GM12865 (cell line): ENCODE measurements at regions not wholly inside any gene's neighbourhood (a gene's known extent, or its start where the extent isn't known, plus 50 kb on each side); places are given as distances from the start of the nearest gene placed in this dataset.

Source experiments
- DNase-seq: peaks from one replicate; pipeline ENCODE4 v3.0.0; 2010; ENCODE audit warnings: low read depth
- H3K4me3 ChIP-seq: 2 replicates; pipeline ENCODE4 v1.5.1; 2011; ENCODE audit warnings: mild to moderate bottlenecking, low read depth, low read length, control low read depth
- TF ChIP-seq, protein P1 (sequence below): IDR thresholded peaks from 2 replicates; pipeline ENCODE4 v1.5.1; 2011; ENCODE audit warnings: low read length, control low read depth, low read depth, inconsistent platforms; ENCODE audit not compliant: insufficient read depth; ENCODE audit errors: missing control alignments

DNA sequence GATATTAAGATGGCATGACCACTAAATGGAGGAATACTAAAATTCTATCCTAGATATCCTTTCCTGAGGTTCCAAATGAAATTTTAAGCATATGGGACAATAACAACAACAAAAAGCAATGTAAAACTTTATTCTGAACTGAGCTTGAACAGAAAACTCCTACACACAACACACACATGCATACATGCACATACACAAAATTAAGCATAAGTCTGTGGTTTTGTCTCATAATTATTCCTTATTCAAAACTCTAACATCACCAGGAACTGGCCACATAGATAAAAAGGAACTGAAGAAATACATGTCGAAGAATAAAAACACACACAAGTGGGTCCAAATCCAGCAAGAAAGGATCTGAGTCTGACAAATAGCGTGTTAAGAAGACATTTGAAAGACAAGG, 168.0 kb downstream of the COX18 start:
- TF ChIP-seq, protein P1, sequence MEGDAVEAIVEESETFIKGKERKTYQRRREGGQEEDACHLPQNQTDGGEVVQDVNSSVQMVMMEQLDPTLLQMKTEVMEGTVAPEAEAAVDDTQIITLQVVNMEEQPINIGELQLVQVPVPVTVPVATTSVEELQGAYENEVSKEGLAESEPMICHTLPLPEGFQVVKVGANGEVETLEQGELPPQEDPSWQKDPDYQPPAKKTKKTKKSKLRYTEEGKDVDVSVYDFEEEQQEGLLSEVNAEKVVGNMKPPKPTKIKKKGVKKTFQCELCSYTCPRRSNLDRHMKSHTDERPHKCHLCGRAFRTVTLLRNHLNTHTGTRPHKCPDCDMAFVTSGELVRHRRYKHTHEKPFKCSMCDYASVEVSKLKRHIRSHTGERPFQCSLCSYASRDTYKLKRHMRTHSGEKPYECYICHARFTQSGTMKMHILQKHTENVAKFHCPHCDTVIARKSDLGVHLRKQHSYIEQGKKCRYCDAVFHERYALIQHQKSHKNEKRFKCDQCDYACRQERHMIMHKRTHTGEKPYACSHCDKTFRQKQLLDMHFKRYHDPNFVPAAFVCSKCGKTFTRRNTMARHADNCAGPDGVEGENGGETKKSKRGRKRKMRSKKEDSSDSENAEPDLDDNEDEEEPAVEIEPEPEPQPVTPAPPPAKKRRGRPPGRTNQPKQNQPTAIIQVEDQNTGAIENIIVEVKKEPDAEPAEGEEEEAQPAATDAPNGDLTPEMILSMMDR = no peak
- H3K4me3 ChIP-seq = no peak overlapping the region

DNA sequence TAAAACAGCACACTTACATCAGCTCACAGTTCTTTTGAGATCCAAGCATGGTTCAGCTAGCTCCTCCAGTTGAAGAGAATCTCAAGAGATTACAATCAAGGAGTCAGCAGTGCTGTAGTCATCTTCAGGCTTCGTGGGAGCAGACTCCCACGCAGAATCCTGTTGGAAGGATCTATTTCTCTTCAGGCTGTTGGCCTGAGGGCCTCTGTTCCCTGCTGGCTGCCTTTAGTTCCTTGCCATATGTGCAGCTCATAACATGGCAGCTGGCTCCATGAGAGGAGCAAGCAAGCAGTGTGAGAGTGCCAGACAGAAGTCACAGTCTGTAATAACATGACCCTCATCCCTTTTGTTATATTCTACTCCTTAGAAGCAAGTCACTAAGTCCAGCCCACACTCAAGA, 168.6 kb downstream of the COX18 start:
- TF ChIP-seq, protein P1 = no peak
- DNase-seq = no peak
- H3K4me3 ChIP-seq = no peak overlapping the region

More for the DNA sequence above, 168.0 kb downstream of the COX18 start:
- no peak for DNase-seq

DNA sequence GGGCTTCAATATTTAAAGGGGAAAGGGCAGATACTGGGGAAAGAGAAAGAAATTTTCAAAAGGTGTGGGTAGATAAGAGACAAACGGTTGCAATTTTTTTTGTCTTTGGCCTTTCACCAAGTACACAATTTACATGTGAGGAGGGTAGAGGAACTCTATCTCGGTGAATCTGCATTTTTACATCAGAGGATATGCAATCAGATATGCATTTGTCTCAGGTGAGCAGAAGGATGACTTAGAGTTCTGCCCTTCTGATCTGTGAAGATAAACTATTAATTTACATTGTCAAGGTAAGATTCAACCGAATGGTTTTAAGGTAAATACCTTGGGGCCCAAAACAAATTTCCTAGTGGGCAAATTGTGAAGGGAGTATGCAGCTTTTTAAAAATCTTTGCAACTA, 169.9 kb downstream of the COX18 start:
- TF ChIP-seq, protein P1 = no peak
- no peak for DNase-seq
- H3K4me3 ChIP-seq = no peak overlapping the region

DNA sequence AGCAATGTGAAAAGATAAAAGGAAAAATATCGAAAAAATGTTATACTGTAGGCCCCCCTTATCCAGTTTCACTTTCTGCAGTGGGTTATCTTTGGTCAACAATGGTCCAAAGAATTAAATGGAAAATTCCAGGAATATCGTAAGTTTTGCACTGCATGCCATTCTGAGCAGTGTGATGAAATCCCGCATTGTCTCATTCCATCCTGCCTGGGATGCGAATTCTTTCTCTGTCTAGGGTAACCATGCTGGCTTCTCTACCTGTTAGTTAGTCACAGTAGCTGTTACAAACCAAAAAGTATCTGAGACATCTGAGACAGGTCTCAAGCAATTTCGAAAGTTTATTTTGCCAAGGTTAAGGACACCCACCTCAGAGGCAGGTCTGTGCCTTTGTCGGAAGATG, 170.3 kb downstream of the COX18 start:
- no peak overlapping the region for H3K4me3 ChIP-seq
- DNase-seq = no peak
- TF ChIP-seq, protein P1 = no peak

DNA sequence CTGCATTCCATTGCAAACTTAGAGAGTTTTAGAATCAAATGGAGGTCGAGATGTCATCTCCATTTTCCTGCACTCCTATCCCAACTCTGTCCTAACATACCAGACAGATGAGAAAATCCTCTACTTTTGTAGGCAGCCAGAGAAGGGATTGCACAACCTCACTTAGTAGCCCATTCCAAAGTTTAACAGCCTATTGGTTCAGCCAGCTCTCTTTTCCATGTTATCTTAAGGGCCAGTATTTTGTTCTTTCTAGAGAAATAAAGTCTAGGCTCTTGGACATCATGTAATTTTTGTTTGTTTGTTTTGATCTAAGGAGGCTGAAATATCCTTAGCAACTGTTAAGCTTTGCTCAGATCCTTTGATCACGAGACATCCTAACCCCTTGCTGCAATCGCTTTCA, 173.0 kb downstream of the COX18 start:
- H3K4me3 ChIP-seq = no peak overlapping the region
- no peak for DNase-seq
- TF ChIP-seq, protein P1 = no peak

DNA sequence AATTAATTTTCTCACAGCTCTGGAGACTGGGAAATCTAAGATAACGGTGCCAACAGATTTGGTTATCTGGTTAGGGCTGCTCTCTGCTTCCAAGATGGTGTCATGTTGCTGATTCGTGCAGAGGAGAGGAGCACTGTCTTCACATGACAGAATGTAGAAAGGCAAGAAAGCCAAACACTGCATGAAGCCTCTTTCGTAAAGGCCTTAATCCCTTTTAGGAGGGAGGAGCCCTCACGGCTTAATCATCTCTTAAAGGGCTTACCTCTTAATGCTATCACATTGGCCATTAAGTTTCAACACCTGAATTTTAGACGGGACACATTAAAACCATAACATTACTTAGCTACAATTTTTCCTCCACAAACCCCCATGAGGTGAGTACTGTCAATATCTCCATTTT, 174.1 kb downstream of the COX18 start:
- H3K4me3 ChIP-seq = no peak overlapping the region
- TF ChIP-seq, protein P1 = no peak
- DNase-seq = no peak

DNA sequence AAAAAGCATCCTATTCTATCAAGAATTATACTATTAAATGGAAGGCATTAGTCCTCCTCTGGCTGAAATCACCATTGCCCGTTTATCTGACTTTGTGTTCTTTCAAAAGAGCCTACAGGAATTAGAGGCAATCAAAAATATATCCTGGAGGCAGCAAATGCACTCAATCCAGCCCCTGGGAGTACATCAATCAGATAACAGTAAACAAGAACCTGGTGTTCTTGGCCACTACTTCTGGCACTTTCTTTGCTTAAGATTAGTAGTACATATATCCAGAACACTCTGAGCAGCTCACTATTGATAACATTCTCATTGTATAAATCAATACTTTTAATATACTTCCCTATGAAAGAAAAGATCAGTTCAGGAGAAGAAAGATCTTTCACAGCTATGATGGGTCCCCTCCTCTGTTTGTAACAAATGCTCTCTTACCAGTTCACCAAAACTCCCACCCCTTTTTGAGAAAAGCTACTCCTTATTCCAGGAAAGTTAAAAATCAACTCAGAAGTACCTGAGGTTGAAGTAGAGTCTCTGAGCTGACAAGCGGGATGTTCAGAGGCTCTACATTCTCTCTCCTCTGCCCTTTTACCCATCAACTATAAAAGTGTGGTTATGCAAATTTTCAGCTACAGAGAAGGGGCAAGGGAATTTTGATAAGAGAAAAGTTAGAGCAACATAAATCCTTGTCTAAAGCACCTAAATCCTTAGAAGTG, 176.0 kb downstream of the COX18 start:
- TF ChIP-seq, protein P1 = no peak
- H3K4me3 ChIP-seq = no peak overlapping the region
- no peak for DNase-seq
